ENCODE measurements at regions not wholly inside any gene's neighbourhood (a gene's known extent, or its start where the extent isn't known, plus 50 kb on each side); places are given as distances from the start of the nearest gene placed in this dataset.

DNA sequence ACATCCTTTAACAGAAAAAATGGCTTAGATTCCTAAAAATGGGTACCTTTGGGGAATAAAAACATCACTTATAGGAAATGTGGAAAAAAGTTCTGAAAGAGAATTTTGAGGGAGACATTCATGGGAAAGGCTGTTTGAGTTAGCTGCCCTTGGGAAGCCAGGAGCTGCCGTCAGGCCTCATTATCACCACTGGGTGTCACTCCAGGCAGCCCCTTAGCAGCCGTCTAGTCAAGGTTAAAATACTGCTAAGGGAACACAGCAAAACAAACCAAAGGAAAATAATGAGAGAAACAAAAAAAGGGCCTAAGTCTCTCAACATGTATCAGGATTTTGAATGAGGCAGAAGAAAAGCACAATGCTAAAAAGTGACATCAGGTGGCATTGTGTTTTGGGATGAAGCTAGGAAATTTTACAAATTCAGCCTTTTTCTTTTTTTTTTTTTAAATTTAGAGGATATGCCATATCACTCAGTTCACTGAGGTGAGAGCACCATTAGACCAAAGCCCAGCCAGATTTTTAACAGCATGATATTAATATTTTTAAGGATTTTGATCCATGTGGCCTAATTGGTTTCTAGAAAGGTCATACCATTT, 235.3 kb downstream of the GPAT3 start:
- peak; percentile 84 for ATAC-seq
- in situ Hi-C loops (cut with HindIII; ENCODE audit: low pct_unique_long_range_greater_than_20kb, low sequenced_read_pairs) (no loop called here), intact Hi-C loops (cut with micrococcal nuclease; ENCODE audit: unreplicated experiment) (loop anchor here (5.0 to 10.0 kb wide), 2 partner anchors 194 to 731 kb away; no protein-coding TSS in a partner anchor)
- H3K4me1 ChIP-seq (ENCODE audit: control insufficient read depth, insufficient read depth, low read length) = no peaks in the 10 kb centered on the region
- no peak overlapping the region for H3K27ac ChIP-seq (ENCODE audit: low read length)
- peak; percentile 18 for DNase-seq (ENCODE audit: low read depth, low spot score)
- no peak overlapping the region for H3K4me3 ChIP-seq (ENCODE audit: low read depth in 2 of 2, low read length in 2 of 2)
- ChIA-PET POLR2A (no interaction called here), CTCF (interaction anchor here (0.6 kb wide), 2 partner anchors 8 to 839 kb away, joined by 4 to 5 read pairs; no protein-coding TSS in a partner anchor)
- H3K27me3 ChIP-seq (ENCODE audit: control insufficient read depth, insufficient read depth, low read length) = no peaks in the 10 kb centered on the region
- BruUV-seq (replicated peaks) = no TSS peak
- no peak for TF ChIP-seq TCF7L2 (IDR thresholded peaks at IDR 0.05; ENCODE audit: low read depth, low read length)
- TF ChIP-seq, protein P1, sequence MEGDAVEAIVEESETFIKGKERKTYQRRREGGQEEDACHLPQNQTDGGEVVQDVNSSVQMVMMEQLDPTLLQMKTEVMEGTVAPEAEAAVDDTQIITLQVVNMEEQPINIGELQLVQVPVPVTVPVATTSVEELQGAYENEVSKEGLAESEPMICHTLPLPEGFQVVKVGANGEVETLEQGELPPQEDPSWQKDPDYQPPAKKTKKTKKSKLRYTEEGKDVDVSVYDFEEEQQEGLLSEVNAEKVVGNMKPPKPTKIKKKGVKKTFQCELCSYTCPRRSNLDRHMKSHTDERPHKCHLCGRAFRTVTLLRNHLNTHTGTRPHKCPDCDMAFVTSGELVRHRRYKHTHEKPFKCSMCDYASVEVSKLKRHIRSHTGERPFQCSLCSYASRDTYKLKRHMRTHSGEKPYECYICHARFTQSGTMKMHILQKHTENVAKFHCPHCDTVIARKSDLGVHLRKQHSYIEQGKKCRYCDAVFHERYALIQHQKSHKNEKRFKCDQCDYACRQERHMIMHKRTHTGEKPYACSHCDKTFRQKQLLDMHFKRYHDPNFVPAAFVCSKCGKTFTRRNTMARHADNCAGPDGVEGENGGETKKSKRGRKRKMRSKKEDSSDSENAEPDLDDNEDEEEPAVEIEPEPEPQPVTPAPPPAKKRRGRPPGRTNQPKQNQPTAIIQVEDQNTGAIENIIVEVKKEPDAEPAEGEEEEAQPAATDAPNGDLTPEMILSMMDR (IDR thresholded peaks at IDR 0.05) = peak; percentile 80
- H3K36me3 ChIP-seq (ENCODE audit: control insufficient read depth, insufficient read depth, low read length) = no peaks in the 10 kb centered on the region
- H3K9me3 ChIP-seq (ENCODE audit: control insufficient read depth, insufficient read depth, low read depth, low read length) = no peaks in the 10 kb centered on the region

DNA sequence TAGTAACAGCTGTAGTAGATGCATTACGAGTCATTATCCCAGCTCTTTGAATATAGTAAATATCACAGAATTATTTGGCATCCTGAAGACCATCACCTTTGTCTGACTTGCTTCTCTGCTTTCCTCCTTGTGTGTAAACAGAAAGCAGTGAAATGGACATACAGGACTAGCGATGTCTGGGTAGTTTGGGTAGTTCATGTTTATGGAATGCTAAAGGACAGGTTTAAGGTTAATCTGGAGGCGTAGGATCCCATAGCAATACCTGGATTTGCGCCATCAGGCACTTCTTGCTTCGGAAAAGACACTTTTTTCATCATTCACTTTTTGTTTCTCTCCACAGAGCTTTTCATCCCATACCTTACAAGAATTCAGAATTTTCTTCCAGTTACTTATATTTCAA, 232.2 kb downstream of the GPAT3 start:
- H3K4me3 ChIP-seq (ENCODE audit: low read depth in 2 of 2, low read length in 2 of 2) = no peak overlapping the region
- ChIA-PET POLR2A (no interaction called here), CTCF (no interaction called here)
- DNase-seq (ENCODE audit: low read depth, low spot score) = no peak
- no peaks in the 10 kb centered on the region for H3K27me3 ChIP-seq (ENCODE audit: control insufficient read depth, insufficient read depth, low read length)
- BruUV-seq (replicated peaks) = no TSS peak
- no peak overlapping the region for H3K27ac ChIP-seq (ENCODE audit: low read length)
- no peaks in the 10 kb centered on the region for H3K36me3 ChIP-seq (ENCODE audit: control insufficient read depth, insufficient read depth, low read length)
- in situ Hi-C loops (cut with HindIII; ENCODE audit: low pct_unique_long_range_greater_than_20kb, low sequenced_read_pairs) = no loop called here
- TF ChIP-seq SIN3A (IDR thresholded peaks at IDR 0.05; ENCODE audit: borderline replicate concordance, insufficient read depth, low read depth, low read length) (no peak), TCF7L2 (IDR thresholded peaks at IDR 0.05; ENCODE audit: low read depth, low read length) (no peak), POLR2AphosphoS5 (IDR thresholded peaks at IDR 0.05; ENCODE audit: low read depth, low read length) (no peak)
- TF ChIP-seq, protein P2, sequence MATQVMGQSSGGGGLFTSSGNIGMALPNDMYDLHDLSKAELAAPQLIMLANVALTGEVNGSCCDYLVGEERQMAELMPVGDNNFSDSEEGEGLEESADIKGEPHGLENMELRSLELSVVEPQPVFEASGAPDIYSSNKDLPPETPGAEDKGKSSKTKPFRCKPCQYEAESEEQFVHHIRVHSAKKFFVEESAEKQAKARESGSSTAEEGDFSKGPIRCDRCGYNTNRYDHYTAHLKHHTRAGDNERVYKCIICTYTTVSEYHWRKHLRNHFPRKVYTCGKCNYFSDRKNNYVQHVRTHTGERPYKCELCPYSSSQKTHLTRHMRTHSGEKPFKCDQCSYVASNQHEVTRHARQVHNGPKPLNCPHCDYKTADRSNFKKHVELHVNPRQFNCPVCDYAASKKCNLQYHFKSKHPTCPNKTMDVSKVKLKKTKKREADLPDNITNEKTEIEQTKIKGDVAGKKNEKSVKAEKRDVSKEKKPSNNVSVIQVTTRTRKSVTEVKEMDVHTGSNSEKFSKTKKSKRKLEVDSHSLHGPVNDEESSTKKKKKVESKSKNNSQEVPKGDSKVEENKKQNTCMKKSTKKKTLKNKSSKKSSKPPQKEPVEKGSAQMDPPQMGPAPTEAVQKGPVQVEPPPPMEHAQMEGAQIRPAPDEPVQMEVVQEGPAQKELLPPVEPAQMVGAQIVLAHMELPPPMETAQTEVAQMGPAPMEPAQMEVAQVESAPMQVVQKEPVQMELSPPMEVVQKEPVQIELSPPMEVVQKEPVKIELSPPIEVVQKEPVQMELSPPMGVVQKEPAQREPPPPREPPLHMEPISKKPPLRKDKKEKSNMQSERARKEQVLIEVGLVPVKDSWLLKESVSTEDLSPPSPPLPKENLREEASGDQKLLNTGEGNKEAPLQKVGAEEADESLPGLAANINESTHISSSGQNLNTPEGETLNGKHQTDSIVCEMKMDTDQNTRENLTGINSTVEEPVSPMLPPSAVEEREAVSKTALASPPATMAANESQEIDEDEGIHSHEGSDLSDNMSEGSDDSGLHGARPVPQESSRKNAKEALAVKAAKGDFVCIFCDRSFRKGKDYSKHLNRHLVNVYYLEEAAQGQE (IDR thresholded peaks at IDR 0.05; ENCODE audit: insufficient read depth in 1 of 2, low read depth in 2 of 2, low read length in 1 of 2) = no peak
- TF ChIP-seq, protein P1 (IDR thresholded peaks at IDR 0.05) = no peak
- no peak for ATAC-seq
- no peaks in the 10 kb centered on the region for H3K9me3 ChIP-seq (ENCODE audit: control insufficient read depth, insufficient read depth, low read depth, low read length)
- intact Hi-C loops (cut with micrococcal nuclease; ENCODE audit: unreplicated experiment) = no loop called here
- no peaks in the 10 kb centered on the region for H3K4me1 ChIP-seq (ENCODE audit: control insufficient read depth, insufficient read depth, low read length)
